Coronary artery (tissue), 2 donors: ENCODE measurements at regions not wholly inside any gene's neighbourhood (a gene's known extent, or its start where the extent isn't known, plus 50 kb on each side); places are given as distances from the start of the nearest gene placed in this dataset.

Experiments used
- DNase-seq: peaks from one replicate; pipeline ENCODE4 v3.0.0-alpha.2; 2017; ENCODE audit warnings: low spot score
- H3K27ac ChIP-seq, 2 donors: fragments of 200-600 bp; sonication (generic); one replicate each; pipeline ENCODE4 v1.5.1; 2016 to 2019
- H3K4me3 ChIP-seq: fragments of 200-600 bp; sonication (generic); 2 replicates; pipeline ENCODE4 v1.5.1; 2016; ENCODE audit warnings: mild to moderate bottlenecking, moderate library complexity
- TF ChIP-seq, protein P1 (sequence below): fragments of 200-600 bp; sonication (generic); IDR thresholded peaks from one replicate; pipeline ENCODE4 v1.5.1; 2019; ENCODE audit warnings: antibody characterized with exemption

DNA sequence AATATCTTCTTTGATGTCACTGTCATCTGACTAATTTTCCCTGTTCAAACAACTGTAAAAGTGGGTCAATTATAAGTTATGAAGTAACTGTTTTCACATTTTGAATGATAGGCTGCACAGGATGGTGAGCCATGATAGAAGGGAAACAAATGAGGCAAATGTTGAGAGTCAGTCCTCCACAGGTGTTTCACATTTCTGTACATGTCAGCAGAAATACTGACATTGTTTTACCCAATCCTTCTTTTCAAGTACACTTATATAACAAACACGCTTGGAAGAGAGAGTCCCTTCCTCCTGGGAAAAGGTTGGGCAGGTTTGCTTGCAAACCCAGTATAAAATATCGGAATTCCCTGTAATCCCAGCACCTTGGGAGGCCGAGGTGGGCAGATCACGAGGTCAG, 1251.5 kb downstream of the SLC16A7 start:
- H3K27ac ChIP-seq: no peak overlapping the region
- DNase-seq: no peak
- TF ChIP-seq, protein P1, sequence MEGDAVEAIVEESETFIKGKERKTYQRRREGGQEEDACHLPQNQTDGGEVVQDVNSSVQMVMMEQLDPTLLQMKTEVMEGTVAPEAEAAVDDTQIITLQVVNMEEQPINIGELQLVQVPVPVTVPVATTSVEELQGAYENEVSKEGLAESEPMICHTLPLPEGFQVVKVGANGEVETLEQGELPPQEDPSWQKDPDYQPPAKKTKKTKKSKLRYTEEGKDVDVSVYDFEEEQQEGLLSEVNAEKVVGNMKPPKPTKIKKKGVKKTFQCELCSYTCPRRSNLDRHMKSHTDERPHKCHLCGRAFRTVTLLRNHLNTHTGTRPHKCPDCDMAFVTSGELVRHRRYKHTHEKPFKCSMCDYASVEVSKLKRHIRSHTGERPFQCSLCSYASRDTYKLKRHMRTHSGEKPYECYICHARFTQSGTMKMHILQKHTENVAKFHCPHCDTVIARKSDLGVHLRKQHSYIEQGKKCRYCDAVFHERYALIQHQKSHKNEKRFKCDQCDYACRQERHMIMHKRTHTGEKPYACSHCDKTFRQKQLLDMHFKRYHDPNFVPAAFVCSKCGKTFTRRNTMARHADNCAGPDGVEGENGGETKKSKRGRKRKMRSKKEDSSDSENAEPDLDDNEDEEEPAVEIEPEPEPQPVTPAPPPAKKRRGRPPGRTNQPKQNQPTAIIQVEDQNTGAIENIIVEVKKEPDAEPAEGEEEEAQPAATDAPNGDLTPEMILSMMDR: no peak

DNA sequence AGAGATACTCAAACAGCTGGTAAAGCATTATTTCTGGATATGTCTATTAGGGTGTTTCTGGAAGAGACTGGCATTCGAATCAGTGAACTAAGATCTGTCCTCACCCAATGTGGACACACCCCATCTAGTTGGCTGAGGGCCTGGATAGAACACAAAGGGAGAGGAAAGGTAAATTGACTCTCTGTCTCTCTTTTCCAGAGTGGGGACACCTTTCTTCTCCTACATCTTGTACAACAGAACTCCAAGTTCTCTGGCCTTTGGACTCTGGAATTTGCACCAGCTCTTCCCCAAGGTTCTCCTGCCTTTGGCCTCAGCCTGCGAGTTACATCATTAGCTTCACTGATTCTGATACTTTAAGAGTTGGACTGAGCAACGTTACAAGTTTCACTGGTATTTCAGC, 1253.9 kb downstream of the SLC16A7 start:
- no peak for DNase-seq
- TF ChIP-seq, protein P1: no peak
- Histone ChIP-seq H3K4me3 (no peak overlapping the region), H3K27ac (no peak overlapping the region)

More for the DNA sequence above, 1251.5 kb downstream of the SLC16A7 start:
- H3K4me3 ChIP-seq: no peak overlapping the region

DNA sequence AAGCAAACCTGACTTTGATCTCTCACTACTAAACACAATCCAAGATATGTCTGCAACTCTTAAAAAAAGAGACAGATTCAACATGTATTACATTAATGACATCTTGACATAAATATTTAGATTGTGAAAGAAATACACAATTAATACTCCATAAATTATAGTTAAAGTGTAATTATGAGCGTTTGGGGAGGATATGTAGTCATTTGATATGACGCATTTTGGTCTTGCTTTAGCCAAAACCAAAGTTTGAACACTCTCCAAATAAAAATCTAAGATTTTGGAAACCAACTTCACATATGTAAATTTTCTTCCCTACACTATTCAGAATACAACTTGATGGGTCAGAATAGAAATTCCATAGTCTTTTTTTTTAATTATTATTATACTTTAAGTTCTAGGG, 1257.6 kb downstream of the SLC16A7 start:
- TF ChIP-seq, protein P1: no peak
- H3K4me3 ChIP-seq: no peak overlapping the region
- no peak overlapping the region for H3K27ac ChIP-seq
- DNase-seq: no peak

DNA sequence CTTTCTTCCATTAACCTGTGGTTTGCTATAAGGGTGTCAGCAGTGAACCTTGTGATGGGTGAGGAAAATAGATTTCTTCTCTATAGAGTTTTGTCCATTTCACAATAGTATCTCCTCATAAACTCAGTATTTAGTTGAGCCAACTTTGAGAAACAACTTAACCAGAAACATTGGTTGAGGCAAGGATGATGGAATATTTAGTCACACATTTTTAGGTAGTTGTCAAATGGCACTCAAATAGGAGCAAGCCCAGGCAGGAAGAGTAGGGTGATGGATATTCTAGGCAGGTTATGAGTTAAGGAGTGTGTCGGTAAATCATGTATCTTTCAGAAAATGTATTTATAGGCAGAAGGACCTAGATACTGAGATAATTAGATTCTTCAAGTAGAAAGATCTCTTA, 1267.6 kb downstream of the SLC16A7 start:
- DNase-seq: no peak
- Histone ChIP-seq H3K27ac (no peak overlapping the region), H3K4me3 (no peak overlapping the region)
- TF ChIP-seq, protein P1: no peak

DNA sequence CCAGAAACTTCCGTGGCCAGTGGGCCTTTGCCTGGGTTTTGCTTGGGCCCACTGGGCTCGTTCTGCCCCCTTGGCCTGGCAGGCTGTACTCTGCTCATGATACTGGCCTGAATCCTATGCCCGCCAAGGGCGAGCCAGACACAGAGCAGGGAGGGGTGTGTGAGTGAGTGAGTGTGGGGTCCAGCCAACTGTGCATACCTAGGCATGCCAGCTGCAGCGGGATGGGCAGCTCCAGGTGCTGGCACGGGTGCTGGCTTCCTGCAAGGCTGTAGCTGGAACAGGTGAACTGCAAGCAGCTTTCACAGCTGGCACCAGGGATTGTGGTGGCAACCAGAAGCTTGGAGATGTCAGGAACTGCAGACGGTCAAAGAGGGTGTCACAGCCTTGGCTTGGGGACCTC, 1276.4 kb downstream of the SLC16A7 start:
- DNase-seq: peak; percentile 64
- Histone ChIP-seq H3K27ac (no peak overlapping the region), H3K4me3 (no peak overlapping the region)
- TF ChIP-seq, protein P1: no peak

DNA sequence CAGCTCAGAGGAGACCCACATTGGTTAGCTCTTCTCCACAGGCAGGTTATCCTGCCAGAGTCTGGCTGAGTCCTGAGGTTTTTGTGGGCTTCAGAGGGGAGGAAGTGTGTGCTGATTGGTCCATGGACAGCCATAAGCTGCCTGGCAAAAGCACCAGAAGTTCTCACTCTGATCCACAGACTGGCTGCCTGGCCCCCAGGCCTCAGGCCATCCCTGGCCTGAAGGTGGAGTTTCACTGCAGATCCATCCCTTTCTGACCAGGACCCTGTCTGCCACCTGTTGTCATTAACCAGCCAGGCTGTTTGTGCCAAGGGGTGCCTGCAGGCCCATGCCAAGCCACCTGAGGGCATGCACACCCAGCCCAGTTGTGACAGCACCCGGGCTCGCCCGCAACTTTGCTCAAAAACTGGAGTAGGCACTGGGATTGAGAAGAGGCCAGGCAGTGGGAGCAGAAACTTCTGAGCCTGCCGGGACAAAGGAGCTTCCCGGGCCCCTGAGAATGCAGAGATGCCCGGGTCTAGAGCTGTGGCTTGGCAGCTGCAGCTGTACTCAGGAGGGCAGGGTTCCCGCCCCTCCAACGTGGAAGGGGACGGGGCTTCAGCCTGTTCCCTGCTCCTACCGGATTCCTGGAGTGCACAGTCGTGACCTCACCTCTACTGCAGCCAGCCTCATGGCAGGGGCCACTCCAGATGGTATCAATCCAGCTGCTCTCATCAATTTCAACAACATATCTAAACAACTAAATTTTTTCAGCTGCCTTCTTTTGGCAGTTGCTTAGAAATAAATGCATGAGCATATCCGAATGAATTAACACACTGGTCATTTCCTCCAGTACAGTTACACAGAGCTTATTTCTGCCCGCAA, 1277.3 kb downstream of the SLC16A7 start:
- Histone ChIP-seq H3K27ac (no peak overlapping the region), H3K4me3 (no peak overlapping the region)
- TF ChIP-seq, protein P1: no peak
- DNase-seq: no peak

DNA sequence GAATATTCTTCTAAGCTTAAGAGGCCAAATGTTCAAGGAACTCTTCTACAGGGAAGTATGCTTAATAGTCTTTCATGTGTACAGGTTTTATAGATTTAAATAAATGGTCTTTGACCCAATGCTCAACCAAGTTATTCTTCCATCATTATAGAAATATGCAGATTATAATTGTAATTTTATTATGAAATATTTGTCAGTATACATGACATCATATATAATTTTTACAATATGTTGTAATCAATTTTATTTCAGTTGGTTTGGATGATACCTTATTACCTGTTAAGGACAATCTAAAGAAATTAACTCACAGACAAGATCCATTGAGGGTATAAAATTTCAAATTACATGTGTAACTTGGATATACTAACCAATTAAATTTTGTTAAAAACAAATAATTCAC, 1278.3 kb downstream of the SLC16A7 start:
- Histone ChIP-seq H3K4me3 (no peak overlapping the region), H3K27ac (no peak overlapping the region)
- TF ChIP-seq, protein P1: no peak
- no peak for DNase-seq
